ENCODE measurements at regions not wholly inside any gene's neighbourhood (a gene's known extent, or its start where the extent isn't known, plus 50 kb on each side); places are given as distances from the start of the nearest gene placed in this dataset.

- Histone ChIP-seq H3K9me3 (replicated peaks in 1 of 2; ENCODE audit: control insufficient read depth in 2 of 2, insufficient read depth in 1 of 2, low read depth in 1 of 2, low read length in 2 of 2) (no peaks in the 10 kb centered on the region), H3K23ac (ENCODE audit: low read depth, low read length, poor library complexity) (no peak overlapping the region), H2AK5ac (ENCODE audit: low read depth, low read length) (no peak overlapping the region), H2BK15ac (ENCODE audit: low read length) (no peak overlapping the region), H4K8ac (ENCODE audit: low read depth, low read length) (no peak overlapping the region), H3K4me3 (ENCODE audit: low read length in 2 of 2) (no peak overlapping the region), H3K18ac (ENCODE audit: low read length) (no peak overlapping the region), H2AFZ (ENCODE audit: low read length) (no peak overlapping the region), H3K14ac (ENCODE audit: low read length) (no peak overlapping the region), H3K4me1 (ENCODE audit: control insufficient read depth in 2 of 2, insufficient read depth in 1 of 2, low read depth in 1 of 2, low read length in 2 of 2) (no peaks in the 10 kb centered on the region), H2BK5ac (ENCODE audit: low read length) (no peak overlapping the region), H3K9ac (ENCODE audit: low read depth, low read length, poor library complexity) (no peak overlapping the region), H3K4me2 (ENCODE audit: insufficient read depth, low read length, poor library complexity, severe bottlenecking) (no peak overlapping the region), H3K79me1 (ENCODE audit: low read depth, low read length) (no peaks in the 10 kb centered on the region), H2BK12ac (ENCODE audit: low read length) (no peak overlapping the region), H3K27ac (replicated peaks; ENCODE audit: low read length) (no peak overlapping the region), H3K27me3 (ENCODE audit: control insufficient read depth in 3 of 3, insufficient read depth in 3 of 3, low read depth in 1 of 3, low read length in 3 of 3) (no peaks in the 10 kb centered on the region), H3K36me3 (replicated peaks in 1 of 2; ENCODE audit: control insufficient read depth in 2 of 2, insufficient read depth in 2 of 2, low read length in 2 of 2) (no peaks in the 10 kb centered on the region), H2BK120ac (ENCODE audit: low read depth, low read length) (no peak overlapping the region), H4K91ac (ENCODE audit: low read depth, low read length, poor library complexity) (no peak overlapping the region), H3K4ac (ENCODE audit: low read length) (no peak overlapping the region)
- no peak for DNase-seq (ENCODE audit: low spot score)
- no CpG with 5 or more reads among the region's 2 CpGs for WGBS, 2 donors (ENCODE audit: extremely low coverage in 2 of 2, insufficient read length in 2 of 2, insufficient replicate concordance in 1 of 2)
Measured at GRCh38 chr5:112018846-112019245, 261.9 kb upstream of the NREP start.

GRCh38 chr5:112016980-112017379 lies 260.0 kb upstream of the NREP start:
- Histone ChIP-seq H3K18ac (ENCODE audit: low read length) (no peak overlapping the region), H4K8ac (ENCODE audit: low read depth, low read length) (no peak overlapping the region), H2BK15ac (ENCODE audit: low read length) (no peak overlapping the region), H2BK12ac (ENCODE audit: low read length) (no peak overlapping the region), H2BK120ac (ENCODE audit: low read depth, low read length) (no peak overlapping the region), H2AFZ (ENCODE audit: low read length) (no peak overlapping the region), H3K27ac (replicated peaks; ENCODE audit: low read length) (no peak overlapping the region), H3K4me3 (ENCODE audit: low read length in 2 of 2) (no peak overlapping the region), H3K14ac (ENCODE audit: low read length) (no peak overlapping the region), H3K4me2 (ENCODE audit: insufficient read depth, low read length, poor library complexity, severe bottlenecking) (no peak overlapping the region), H3K27me3 (ENCODE audit: control insufficient read depth in 3 of 3, insufficient read depth in 3 of 3, low read depth in 1 of 3, low read length in 3 of 3) (no peaks in the 10 kb centered on the region), H3K4ac (ENCODE audit: low read length) (no peak overlapping the region), H3K79me1 (ENCODE audit: low read depth, low read length) (no peaks in the 10 kb centered on the region), H3K36me3 (replicated peaks in 1 of 2; ENCODE audit: control insufficient read depth in 2 of 2, insufficient read depth in 2 of 2, low read length in 2 of 2) (no peaks in the 10 kb centered on the region), H3K4me1 (ENCODE audit: control insufficient read depth in 2 of 2, insufficient read depth in 1 of 2, low read depth in 1 of 2, low read length in 2 of 2) (no peaks in the 10 kb centered on the region), H3K9me3 (replicated peaks in 1 of 2; ENCODE audit: control insufficient read depth in 2 of 2, insufficient read depth in 1 of 2, low read depth in 1 of 2, low read length in 2 of 2) (no peaks in the 10 kb centered on the region), H3K23ac (ENCODE audit: low read depth, low read length, poor library complexity) (no peak overlapping the region), H3K9ac (ENCODE audit: low read depth, low read length, poor library complexity) (no peak overlapping the region), H2AK5ac (ENCODE audit: low read depth, low read length) (no peak overlapping the region), H2BK5ac (ENCODE audit: low read length) (no peak overlapping the region), H4K91ac (ENCODE audit: low read depth, low read length, poor library complexity) (no peak overlapping the region)
- no peak for DNase-seq (ENCODE audit: low spot score)
- no CpG with 5 or more reads among the region's 5 CpGs for WGBS, 2 donors (ENCODE audit: extremely low coverage in 2 of 2, insufficient read length in 2 of 2, insufficient replicate concordance in 1 of 2)

GRCh38 chr5:112014783-112015395 lies 257.9 kb upstream of the NREP start:
- Histone ChIP-seq H3K4me3 (ENCODE audit: low read length in 2 of 2) (no peak overlapping the region), H3K9me3 (replicated peaks in 1 of 2; ENCODE audit: control insufficient read depth in 2 of 2, insufficient read depth in 1 of 2, low read depth in 1 of 2, low read length in 2 of 2) (no peaks in the 10 kb centered on the region), H2BK12ac (ENCODE audit: low read length) (no peak overlapping the region), H3K23ac (ENCODE audit: low read depth, low read length, poor library complexity) (no peak overlapping the region), H3K4ac (ENCODE audit: low read length) (no peak overlapping the region), H4K91ac (ENCODE audit: low read depth, low read length, poor library complexity) (no peak overlapping the region), H2AFZ (ENCODE audit: low read length) (no peak overlapping the region), H4K8ac (ENCODE audit: low read depth, low read length) (no peak overlapping the region), H2AK5ac (ENCODE audit: low read depth, low read length) (no peak overlapping the region), H3K4me2 (ENCODE audit: insufficient read depth, low read length, poor library complexity, severe bottlenecking) (no peak overlapping the region), H3K27ac (replicated peaks; ENCODE audit: low read length) (no peak overlapping the region), H3K14ac (ENCODE audit: low read length) (no peak overlapping the region), H3K36me3 (replicated peaks in 1 of 2; ENCODE audit: control insufficient read depth in 2 of 2, insufficient read depth in 2 of 2, low read length in 2 of 2) (no peaks in the 10 kb centered on the region), H2BK120ac (ENCODE audit: low read depth, low read length) (no peak overlapping the region), H3K18ac (ENCODE audit: low read length) (no peak overlapping the region), H3K27me3 (ENCODE audit: control insufficient read depth in 3 of 3, insufficient read depth in 3 of 3, low read depth in 1 of 3, low read length in 3 of 3) (no peaks in the 10 kb centered on the region), H3K4me1 (ENCODE audit: control insufficient read depth in 2 of 2, insufficient read depth in 1 of 2, low read depth in 1 of 2, low read length in 2 of 2) (peaks cover 0 to 1% of the 10 kb centered on the region in 2 donors), H3K79me1 (ENCODE audit: low read depth, low read length) (no peaks in the 10 kb centered on the region), H2BK15ac (ENCODE audit: low read length) (no peak overlapping the region), H3K9ac (ENCODE audit: low read depth, low read length, poor library complexity) (no peak overlapping the region), H2BK5ac (ENCODE audit: low read length) (no peak overlapping the region)
- DNase-seq (ENCODE audit: low spot score): no peak

GRCh38 chr5:112013660-112014059 lies 256.7 kb upstream of the NREP start:
- H3K18ac ChIP-seq (ENCODE audit: low read length): no peak overlapping the region
- DNase-seq (ENCODE audit: low spot score): no peak
- H3K4ac ChIP-seq (ENCODE audit: low read length): no peak overlapping the region
- H3K4me1 ChIP-seq (ENCODE audit: control insufficient read depth in 2 of 2, insufficient read depth in 1 of 2, low read depth in 1 of 2, low read length in 2 of 2): peaks cover 0 to 1% of the 10 kb centered on the region in 2 donors
- H2BK12ac ChIP-seq (ENCODE audit: low read length): no peak overlapping the region
- H2AFZ ChIP-seq (ENCODE audit: low read length): peak overlapping the region; percentile 28
- no peak overlapping the region for H2BK120ac ChIP-seq (ENCODE audit: low read depth, low read length)
- H3K27ac ChIP-seq (replicated peaks; ENCODE audit: low read length): no peak overlapping the region
- H4K91ac ChIP-seq (ENCODE audit: low read depth, low read length, poor library complexity): no peak overlapping the region
- H3K4me2 ChIP-seq (ENCODE audit: insufficient read depth, low read length, poor library complexity, severe bottlenecking): no peak overlapping the region
- H2BK15ac ChIP-seq (ENCODE audit: low read length): no peak overlapping the region
- no peak overlapping the region for H3K23ac ChIP-seq (ENCODE audit: low read depth, low read length, poor library complexity)
- H3K9me3 ChIP-seq (replicated peaks in 1 of 2; ENCODE audit: control insufficient read depth in 2 of 2, insufficient read depth in 1 of 2, low read depth in 1 of 2, low read length in 2 of 2): no peaks in the 10 kb centered on the region
- H4K8ac ChIP-seq (ENCODE audit: low read depth, low read length): no peak overlapping the region
- H3K9ac ChIP-seq (ENCODE audit: low read depth, low read length, poor library complexity): no peak overlapping the region
- H3K4me3 ChIP-seq (ENCODE audit: low read length in 2 of 2): no peak overlapping the region
- H3K27me3 ChIP-seq (ENCODE audit: control insufficient read depth in 3 of 3, insufficient read depth in 3 of 3, low read depth in 1 of 3, low read length in 3 of 3): no peaks in the 10 kb centered on the region
- H3K36me3 ChIP-seq (replicated peaks in 1 of 2; ENCODE audit: control insufficient read depth in 2 of 2, insufficient read depth in 2 of 2, low read length in 2 of 2): no peaks in the 10 kb centered on the region
- H2BK5ac ChIP-seq (ENCODE audit: low read length): no peak overlapping the region
- H3K79me1 ChIP-seq (ENCODE audit: low read depth, low read length): no peaks in the 10 kb centered on the region
- H3K14ac ChIP-seq (ENCODE audit: low read length): no peak overlapping the region
- no peak overlapping the region for H2AK5ac ChIP-seq (ENCODE audit: low read depth, low read length)
